ENCODE measurements at regions not wholly inside any gene's neighbourhood (a gene's known extent, or its start where the extent isn't known, plus 50 kb on each side); places are given as distances from the start of the nearest gene placed in this dataset.
"Not testable (repeated sequence)": the region's sequence is repeated elsewhere in the genome, so short reads cannot be mapped to it uniquely, and the experiment has no call there.

DNA sequence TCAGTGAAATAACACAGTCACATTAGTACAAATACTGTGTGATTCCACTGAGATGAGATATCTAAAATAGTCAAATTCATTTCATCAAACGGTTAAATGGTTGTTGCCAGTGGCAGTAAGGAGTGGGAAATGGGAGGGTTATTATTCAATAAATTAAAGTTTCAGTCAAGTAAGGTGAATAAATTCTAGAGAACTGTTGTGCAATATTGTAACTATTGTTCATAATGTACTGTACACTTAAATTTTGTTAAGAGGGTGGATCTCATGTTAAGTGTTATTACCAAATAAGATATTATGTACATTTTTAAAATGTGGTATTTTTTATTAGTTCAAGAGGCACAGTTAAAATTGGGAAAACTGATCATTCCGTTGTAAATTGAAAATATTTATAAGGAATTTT is 463.3 kb upstream of the BRINP3 start:
- Histone ChIP-seq H3K4me2 (ENCODE audit: low read length) (no peak overlapping the region), H3K79me2 (ENCODE audit: low read length) (no peaks in the 10 kb centered on the region), H3K9ac (ENCODE audit: low read length) (no peak overlapping the region), H3K27me3 (ENCODE audit: low read depth, low read length) (no peaks in the 10 kb centered on the region), H3K9me3 (ENCODE audit: insufficient read depth, low read length) (no peaks in the 10 kb centered on the region), H3K4me1 (ENCODE audit: low read length) (no peaks in the 10 kb centered on the region), H4K20me1 (ENCODE audit: insufficient read depth, low read length) (no peaks in the 10 kb centered on the region), H2AFZ (ENCODE audit: low read depth, low read length) (no peak overlapping the region), H3K36me3 (replicated peaks; ENCODE audit: low read depth, low read length) (no peaks in the 10 kb centered on the region), H3K4me3 (ENCODE audit: low read length) (no peak overlapping the region), H3K27ac (ENCODE audit: low read length) (no peak overlapping the region)
- TF ChIP-seq EZH2phosphoT487 (IDR thresholded peaks at IDR 0.05; ENCODE audit: low read depth) = no peak

DNA sequence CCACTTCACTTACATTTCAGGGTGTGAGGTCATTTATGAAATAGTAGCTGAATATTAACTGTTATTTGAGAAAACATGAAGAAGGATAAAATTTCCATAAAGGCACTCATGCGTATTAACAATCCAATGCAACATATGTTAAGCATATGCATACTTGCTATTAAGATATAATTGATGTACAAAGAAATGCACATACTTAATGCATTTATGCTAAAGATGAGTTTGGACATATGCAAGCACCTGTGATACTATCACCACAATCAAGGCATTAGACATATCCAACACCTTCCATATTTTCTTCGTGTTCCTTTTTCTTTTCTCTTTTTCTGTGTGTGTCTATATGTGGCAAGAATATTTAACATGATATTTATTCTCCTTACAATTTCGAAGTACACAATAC is 464.8 kb upstream of the BRINP3 start:
- Histone ChIP-seq H3K9me3 (ENCODE audit: insufficient read depth, low read length) (no peaks in the 10 kb centered on the region), H3K79me2 (ENCODE audit: low read length) (no peaks in the 10 kb centered on the region), H3K27ac (ENCODE audit: low read length) (no peak overlapping the region), H3K36me3 (replicated peaks; ENCODE audit: low read depth, low read length) (no peaks in the 10 kb centered on the region), H3K4me3 (ENCODE audit: low read length) (no peak overlapping the region), H3K4me1 (ENCODE audit: low read length) (no peaks in the 10 kb centered on the region), H3K9ac (ENCODE audit: low read length) (no peak overlapping the region), H3K27me3 (ENCODE audit: low read depth, low read length) (no peaks in the 10 kb centered on the region), H3K4me2 (ENCODE audit: low read length) (no peak overlapping the region), H2AFZ (ENCODE audit: low read depth, low read length) (no peak overlapping the region), H4K20me1 (ENCODE audit: insufficient read depth, low read length) (no peaks in the 10 kb centered on the region)
- TF ChIP-seq CTCF (IDR thresholded peaks at IDR 0.05; ENCODE audit: low read depth, low read length) (no peak), EZH2phosphoT487 (IDR thresholded peaks at IDR 0.05; ENCODE audit: low read depth) (no peak)

- not testable (repeated sequence) for H3K79me2 ChIP-seq (ENCODE audit: low read length); H4K20me1 ChIP-seq (ENCODE audit: insufficient read depth, low read length); H3K4me3 ChIP-seq (ENCODE audit: low read length); H3K27ac ChIP-seq (ENCODE audit: low read length); H3K9me3 ChIP-seq (ENCODE audit: insufficient read depth, low read length); H3K9ac ChIP-seq (ENCODE audit: low read length); H3K36me3 ChIP-seq (replicated peaks; ENCODE audit: low read depth, low read length); H3K4me2 ChIP-seq (ENCODE audit: low read length); H3K27me3 ChIP-seq (ENCODE audit: low read depth, low read length); H3K4me1 ChIP-seq (ENCODE audit: low read length); H2AFZ ChIP-seq (ENCODE audit: low read depth, low read length)
Measured at GRCh38 chr1:190943722-190944121, 466.1 kb upstream of the BRINP3 start.

DNA sequence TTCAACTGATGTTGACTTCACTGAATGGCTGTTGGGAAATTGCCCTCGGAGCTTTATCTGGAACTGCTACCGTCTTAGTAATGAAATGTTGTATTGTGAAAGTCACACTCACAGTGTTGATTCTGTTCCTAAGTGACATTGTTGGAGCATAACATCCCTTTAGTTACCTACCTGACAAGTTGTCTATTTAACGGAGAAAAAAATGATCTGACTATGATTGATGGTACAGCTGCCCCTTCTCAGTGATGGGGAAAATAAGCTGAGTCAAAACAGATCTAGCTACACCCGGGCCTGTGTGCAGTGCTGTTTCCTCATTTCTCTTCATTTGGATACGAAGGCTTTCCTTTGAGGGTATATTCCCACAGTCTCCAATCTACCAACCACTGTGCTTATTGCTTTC is 472.3 kb upstream of the BRINP3 start:
- Histone ChIP-seq H3K9ac (ENCODE audit: low read length) (peak overlapping the region; percentile 21; the same call in 1 of the 2 replicates), H3K4me2 (ENCODE audit: low read length) (peak overlapping the region; percentile 80), H2AFZ (ENCODE audit: low read depth, low read length) (peak overlapping the region; percentile 56; the same call in 1 of the 2 replicates), H3K27me3 (ENCODE audit: low read depth, low read length) (no peaks in the 10 kb centered on the region), H3K4me1 (ENCODE audit: low read length) (peaks cover 24% of the 10 kb centered on the region), H3K36me3 (replicated peaks; ENCODE audit: low read depth, low read length) (no peaks in the 10 kb centered on the region), H3K4me3 (ENCODE audit: low read length) (peak overlapping the region; percentile 56), H3K79me2 (ENCODE audit: low read length) (no peaks in the 10 kb centered on the region), H3K27ac (ENCODE audit: low read length) (peak overlapping the region; percentile 56), H4K20me1 (ENCODE audit: insufficient read depth, low read length) (no peaks in the 10 kb centered on the region), H3K9me3 (ENCODE audit: insufficient read depth, low read length) (no peaks in the 10 kb centered on the region)
- no peak for TF ChIP-seq EZH2phosphoT487 (IDR thresholded peaks at IDR 0.05; ENCODE audit: low read depth)
- TF ChIP-seq CTCF (IDR thresholded peaks at IDR 0.05; ENCODE audit: low read depth, low read length) = no peak

DNA sequence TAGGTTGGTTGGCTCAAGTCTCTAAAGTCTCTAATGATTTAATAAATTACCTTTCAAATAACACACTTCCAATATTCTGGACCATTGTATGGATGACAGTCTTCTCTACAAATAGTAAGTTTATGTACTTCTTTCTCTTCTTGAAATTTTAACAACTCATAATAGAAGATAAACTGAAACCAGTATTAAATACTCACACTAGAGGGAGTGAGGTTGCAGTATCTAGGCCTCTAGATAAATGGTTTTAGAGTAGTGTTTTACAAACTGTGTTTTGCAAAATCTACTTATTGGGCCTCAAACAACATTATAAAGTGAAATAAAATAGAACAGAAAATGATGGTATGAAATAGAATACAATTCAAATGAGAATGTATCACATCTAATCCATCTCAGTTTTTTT is 479.9 kb upstream of the BRINP3 start:
- peaks cover 31% of the 10 kb centered on the region for H3K4me1 ChIP-seq (ENCODE audit: low read length)
- no peak overlapping the region for H2AFZ ChIP-seq (ENCODE audit: low read depth, low read length)
- no peaks in the 10 kb centered on the region for H3K36me3 ChIP-seq (replicated peaks; ENCODE audit: low read depth, low read length)
- H3K27me3 ChIP-seq (ENCODE audit: low read depth, low read length) = no peaks in the 10 kb centered on the region
- no peak overlapping the region for H3K4me3 ChIP-seq (ENCODE audit: low read length)
- 0 out of 2 replicates have a peak overlapping the region, but pooled peaks have one; percentile 2 for H3K4me2 ChIP-seq (ENCODE audit: low read length)
- H3K9ac ChIP-seq (ENCODE audit: low read length) = no peak overlapping the region
- H3K9me3 ChIP-seq (ENCODE audit: insufficient read depth, low read length) = no peaks in the 10 kb centered on the region
- H3K27ac ChIP-seq (ENCODE audit: low read length) = no peak overlapping the region
- no peaks in the 10 kb centered on the region for H3K79me2 ChIP-seq (ENCODE audit: low read length)
- TF ChIP-seq CTCF (IDR thresholded peaks at IDR 0.05; ENCODE audit: low read depth, low read length) = peak; percentile 59
- no peak for TF ChIP-seq EZH2phosphoT487 (IDR thresholded peaks at IDR 0.05; ENCODE audit: low read depth)
- H4K20me1 ChIP-seq (ENCODE audit: insufficient read depth, low read length) = no peaks in the 10 kb centered on the region
